ENCODE measurements at regions not wholly inside any gene's neighbourhood (a gene's known extent, or its start where the extent isn't known, plus 50 kb on each side); places are given as distances from the start of the nearest gene placed in this dataset.

GRCh38 chr2:191615596-191615995 lies 62.3 kb upstream of the NABP1 start:
- DNase-seq = no peak

- peak; percentile 60 for DNase-seq
Observed at GRCh38 chr2:191617575-191617974, 60.4 kb upstream of the NABP1 start.

DNA sequence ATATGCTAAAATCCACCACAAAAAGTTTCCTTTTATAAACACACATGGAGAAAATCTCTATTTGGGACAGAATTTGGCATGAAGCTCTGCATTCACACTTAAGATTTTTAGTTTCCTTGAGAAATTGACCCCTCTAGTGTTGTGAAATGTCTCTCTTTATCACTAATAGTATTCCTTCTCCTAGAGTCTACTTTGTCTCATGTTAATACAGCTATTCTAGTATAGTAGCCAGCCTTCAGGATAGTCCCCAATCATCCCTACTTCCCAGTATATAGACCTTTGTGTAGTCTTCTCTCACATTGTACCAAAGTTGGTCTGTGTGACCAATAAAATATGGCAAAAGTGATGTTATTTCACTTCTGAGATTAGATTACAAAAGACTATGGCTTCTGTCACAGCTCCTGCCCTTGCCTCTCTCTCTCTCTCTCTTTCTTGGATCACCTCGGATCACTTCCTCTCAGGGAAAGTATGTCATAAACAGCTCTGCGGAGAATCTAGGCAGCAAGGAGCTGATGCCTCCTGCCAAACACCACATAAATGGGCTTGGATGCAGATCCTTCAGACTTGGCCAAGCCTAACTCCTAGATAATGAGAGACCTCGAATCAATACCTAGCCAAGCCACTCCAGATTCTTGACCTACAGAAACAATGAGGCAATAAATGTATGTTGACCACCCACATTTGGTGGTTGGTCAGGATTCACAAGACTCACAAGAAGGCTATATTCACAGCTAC lies 59.7 kb upstream of the NABP1 start:
- DNase-seq = no peak

DNA sequence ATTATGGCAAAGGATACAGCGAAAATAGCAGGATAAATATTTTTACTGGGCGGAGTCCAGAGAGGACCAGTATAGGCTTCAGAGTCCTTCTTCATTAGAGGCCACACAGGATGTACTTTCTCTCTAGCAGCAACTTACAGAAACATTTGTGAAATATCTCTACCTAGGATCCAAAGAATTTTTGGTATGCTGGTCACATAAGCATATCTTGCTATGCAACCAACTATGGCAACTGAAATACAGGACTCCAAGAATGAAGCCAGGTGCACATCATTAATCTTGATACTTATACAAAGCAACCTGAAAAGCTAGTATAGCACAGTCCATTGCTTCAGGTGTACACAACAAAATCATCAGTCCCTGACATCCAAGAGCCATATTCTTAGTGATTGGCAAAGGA lies 59.1 kb upstream of the NABP1 start:
- no peak for DNase-seq

- DNase-seq = no peak
Observed at GRCh38 chr2:191620144-191620543, 57.8 kb upstream of the NABP1 start.

DNA sequence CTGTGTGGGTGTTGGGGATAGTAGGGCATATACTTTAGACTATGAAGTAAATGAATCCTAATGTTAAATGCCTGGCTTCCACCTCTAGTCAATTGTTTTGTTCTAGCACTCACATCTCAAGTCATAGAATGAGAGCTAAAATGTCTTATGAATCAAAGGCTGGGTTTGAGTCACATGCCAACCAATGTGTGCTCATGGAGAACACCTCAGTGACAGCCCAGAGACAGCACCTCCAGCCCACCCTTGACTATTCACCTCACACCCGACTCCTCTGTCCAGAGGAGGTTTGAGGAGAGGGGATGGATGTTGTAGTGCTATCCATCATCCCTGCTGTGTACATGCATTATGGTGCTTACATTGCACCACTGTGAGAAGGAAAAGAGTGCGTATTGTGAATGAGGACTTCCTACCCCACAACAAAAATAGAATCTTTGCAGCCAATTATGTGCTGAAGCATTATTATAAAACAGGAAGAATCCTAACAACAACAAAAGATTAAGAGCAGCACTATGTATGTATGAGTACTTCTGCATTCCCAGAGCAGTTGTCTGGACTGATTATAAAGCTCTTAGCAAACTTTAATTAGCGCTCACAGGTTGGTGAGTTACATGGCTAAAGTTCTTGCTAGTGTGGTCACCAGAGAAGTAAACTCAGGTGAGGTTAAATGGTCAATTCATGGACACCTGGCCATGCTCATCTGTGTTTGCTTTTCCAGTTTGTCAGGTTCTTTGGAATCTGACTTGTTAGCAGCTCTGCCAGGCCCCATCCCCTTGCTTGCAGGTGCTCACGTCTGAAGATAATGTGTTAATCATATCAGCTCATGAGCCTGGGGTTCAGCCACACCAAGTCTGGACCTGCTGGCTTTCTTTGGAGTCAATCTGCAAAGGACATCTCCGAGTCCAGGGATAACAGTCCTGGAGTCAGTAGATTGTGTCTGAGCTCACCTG lies 55.3 kb upstream of the NABP1 start:
- no peak for DNase-seq

GRCh38 chr2:191625016-191625415 lies 52.9 kb upstream of the NABP1 start:
- peak; percentile 33 for DNase-seq

GRCh38 chr2:191625446-191625845 lies 52.5 kb upstream of the NABP1 start:
- no peak for DNase-seq

DNA sequence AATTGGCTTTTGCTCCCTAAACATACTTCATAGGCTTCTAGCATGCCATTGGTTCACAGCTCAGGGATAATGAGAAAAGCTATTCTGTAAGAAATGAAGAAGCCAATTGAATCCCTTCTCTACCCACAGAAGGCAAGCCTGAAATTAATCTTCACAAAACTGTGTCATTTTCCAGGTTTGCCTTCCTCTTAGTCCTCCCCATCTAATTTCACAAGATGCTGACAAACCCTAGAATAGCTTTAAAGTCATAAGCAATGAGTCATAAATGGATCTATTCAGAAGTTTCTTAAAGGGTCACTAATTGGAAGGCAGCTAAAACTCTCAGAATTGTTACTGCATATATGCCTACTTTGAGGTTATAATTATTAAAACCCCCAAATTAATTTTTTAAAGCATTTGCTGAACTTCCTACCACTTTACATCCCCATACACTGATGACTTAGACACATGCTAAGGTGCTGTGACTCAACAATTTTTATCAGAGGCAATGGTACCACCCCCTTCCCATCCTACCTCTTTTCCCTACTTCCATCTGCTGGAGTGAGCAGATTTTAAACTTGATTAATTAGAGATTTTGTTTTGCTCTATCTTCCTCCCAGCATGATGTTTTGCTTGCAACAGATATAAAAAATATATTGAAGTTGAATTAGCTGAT lies 51.3 kb upstream of the NABP1 start:
- DNase-seq = no peak

GRCh38 chr2:191627518-191627917 lies 50.4 kb upstream of the NABP1 start:
- DNase-seq = no peak
